IMR-90 (cell line): ENCODE measurements at regions not wholly inside any gene's neighbourhood (a gene's known extent, or its start where the extent isn't known, plus 50 kb on each side); places are given as distances from the start of the nearest gene placed in this dataset.

Source experiments
- ATAC-seq: fragments of 200-7000 bp; cut with Tn5 transposase; 2 replicates; pipeline ENCODE4 v1.9.1; 2020; ENCODE audit warnings: low read depth, mild to moderate bottlenecking, moderate library complexity
- BruUV-seq: library from RNA; stranded (reverse); fragments of 400-500 nt; replicated peaks from 2 replicates; lab custom pipeline; 2021; lab: Mats Ljungman, UMichigan
- CTCF ChIA-PET: fragments of 300-600 bp; formaldehyde crosslinking; extraction: SDS; loops from one replicate; lab custom pipeline; 2021; ENCODE audit warnings: antibody characterized with exemption; lab: Yijun Ruan, JAX
- POLR2A ChIA-PET: fragments of 300-600 bp; sonication (Branson Sonifier 250); formaldehyde crosslinking; loops from one replicate; lab custom pipeline; 2022; ENCODE audit warnings: antibody characterized with exemption; ENCODE audit not compliant: unreplicated experiment; lab: Charles Lee
- DNase-seq: peaks from one replicate; pipeline ENCODE4 v3.0.0; 2013
- H2AFZ ChIP-seq: replicated peaks from 2 replicates; pipeline ENCODE3; 2013; ENCODE audit warnings: low read length, mild to moderate bottlenecking; ENCODE audit not compliant: poor library complexity
- H2AK5ac ChIP-seq: 2 replicates; pipeline ENCODE4 v1.6.1; 2013; ENCODE audit warnings: low read depth, low read length, inconsistent platforms
- H2AK9ac ChIP-seq: replicated peaks from 2 replicates; pipeline ENCODE3; 2013; ENCODE audit warnings: mild to moderate bottlenecking, low read depth, low read length, moderate library complexity; ENCODE audit not compliant: poor library complexity
- H2BK120ac ChIP-seq: 2 replicates; pipeline ENCODE4 v1.6.1; 2013; ENCODE audit warnings: low read depth, low read length, inconsistent platforms
- H2BK15ac ChIP-seq: 3 replicates; pipeline ENCODE4 v1.6.1; 2013; ENCODE audit warnings: low read depth, low read length, inconsistent platforms
- H2BK20ac ChIP-seq: 2 replicates; pipeline ENCODE4 v1.6.1; 2013; ENCODE audit warnings: low read depth, mild to moderate bottlenecking, inconsistent platforms, low read length, moderate library complexity
- H2BK5ac ChIP-seq: 2 replicates; pipeline ENCODE4 v1.6.1; 2013; ENCODE audit warnings: mild to moderate bottlenecking, low read depth, low read length, inconsistent platforms; ENCODE audit not compliant: poor library complexity, severe bottlenecking
- H3K14ac ChIP-seq: replicated peaks from 2 replicates; pipeline ENCODE4 v1.6.1; 2013; ENCODE audit warnings: low read depth, low read length, inconsistent platforms
- H3K18ac ChIP-seq: 2 replicates; pipeline ENCODE4 v1.6.1; 2013; ENCODE audit warnings: low read depth, low read length, control low read depth
- H3K23ac ChIP-seq: 2 replicates; pipeline ENCODE4 v1.6.1; 2013; ENCODE audit warnings: low read depth, low read length, inconsistent platforms
- H3K27ac ChIP-seq: 2 replicates; pipeline ENCODE4 v1.5.1; 2013; ENCODE audit warnings: mild to moderate bottlenecking, control low read depth, low read length; ENCODE audit not compliant: insufficient read depth
- H3K27me3 ChIP-seq: 2 replicates; pipeline ENCODE4 v1.6.1; 2013; ENCODE audit warnings: low read length; ENCODE audit not compliant: control insufficient read depth, insufficient read depth
- H3K36me3 ChIP-seq: 2 replicates; pipeline ENCODE4 v1.6.1; 2013; ENCODE audit warnings: low read length, mixed read lengths; ENCODE audit not compliant: control insufficient read depth, insufficient read depth
- H3K4ac ChIP-seq: 2 replicates; pipeline ENCODE4 v1.6.1; 2013; ENCODE audit warnings: low read depth, low read length, inconsistent platforms
- H3K4me1 ChIP-seq: 2 replicates; pipeline ENCODE4 v1.6.1; 2013; ENCODE audit warnings: low read length, mixed read lengths; ENCODE audit not compliant: control insufficient read depth, insufficient read depth
- H3K4me2 ChIP-seq: 2 replicates; pipeline ENCODE4 v1.6.1; 2013; ENCODE audit warnings: low read depth, mild to moderate bottlenecking, control low read depth, low read length, moderate library complexity
- H3K4me3 ChIP-seq: 2 replicates; pipeline ENCODE4 v1.5.1; 2013; ENCODE audit warnings: low read depth, mild to moderate bottlenecking, control low read depth, low read length, moderate library complexity; ENCODE audit not compliant: insufficient read depth
- H3K56ac ChIP-seq: 2 replicates; pipeline ENCODE4 v1.6.1; 2013; ENCODE audit warnings: low read length, inconsistent platforms; ENCODE audit not compliant: insufficient read depth; ENCODE audit errors: extremely low read depth
- H3K79me1 ChIP-seq, 2 experiments: 2 replicates each; pipeline ENCODE4 v1.6.1; 2013; ENCODE audit warnings: low read length in 2 of 2, inconsistent platforms in 1 of 2, low read depth in 1 of 2
- H3K9ac ChIP-seq: 2 replicates; pipeline ENCODE4 v1.6.1; 2013; ENCODE audit warnings: low read depth, low read length, control low read depth
- H3K9me1 ChIP-seq: 2 replicates; pipeline ENCODE4 v1.6.1; 2013; ENCODE audit warnings: low read length, inconsistent platforms; ENCODE audit not compliant: insufficient read depth
- H3K9me3 ChIP-seq: 2 replicates; pipeline ENCODE4 v1.6.1; 2013; ENCODE audit warnings: low read length; ENCODE audit not compliant: control insufficient read depth, insufficient read depth
- H4K20me1 ChIP-seq: 2 replicates; pipeline ENCODE4 v1.6.1; 2013; ENCODE audit warnings: low read length, inconsistent platforms; ENCODE audit not compliant: insufficient read depth
- H4K5ac ChIP-seq: 2 replicates; pipeline ENCODE4 v1.6.1; 2013; ENCODE audit warnings: mild to moderate bottlenecking, low read depth, low read length, control low read depth
- H4K8ac ChIP-seq, 2 experiments: 2 replicates each; pipeline ENCODE4 v1.6.1; 2013; ENCODE audit warnings: low read depth in 2 of 2, low read length in 2 of 2, control low read depth in 1 of 2, inconsistent platforms in 1 of 2
- H4K91ac ChIP-seq: 2 replicates; pipeline ENCODE4 v1.6.1; 2013; ENCODE audit warnings: low read depth, low read length, inconsistent platforms; ENCODE audit not compliant: insufficient read depth
- BHLHE40 ChIP-seq: fragments of 150-350 bp; IDR thresholded peaks from 2 replicates; pipeline ENCODE4 v1.6.1; 2016; ENCODE audit warnings: mild to moderate bottlenecking, low read depth, low read length
- CEBPB ChIP-seq: IDR thresholded peaks from 2 replicates; pipeline ENCODE4 v1.6.1; 2012; ENCODE audit warnings: low read depth, low read length, improper control_type of control experiment
- CHD1 ChIP-seq: IDR thresholded peaks from 2 replicates; pipeline ENCODE4 v1.6.1; 2012; ENCODE audit warnings: low read depth, low read length, improper control_type of control experiment
- FOS ChIP-seq: fragments of 150-350 bp; IDR thresholded peaks from 2 replicates; pipeline ENCODE4 v1.6.1; 2016; ENCODE audit warnings: low read depth, low read length
- MAFK ChIP-seq: IDR thresholded peaks from 2 replicates; pipeline ENCODE4 v1.6.1; 2012; ENCODE audit warnings: low read depth, low read length, improper control_type of control experiment
- MAZ ChIP-seq: IDR thresholded peaks from 2 replicates; pipeline ENCODE4 v1.6.1; 2012; ENCODE audit warnings: low read depth, mild to moderate bottlenecking, low read length, improper control_type of control experiment, moderate library complexity, borderline replicate concordance
- MXI1 ChIP-seq: IDR thresholded peaks from 2 replicates; pipeline ENCODE4 v1.6.1; 2012; ENCODE audit warnings: low read depth, mild to moderate bottlenecking, low read length, moderate library complexity, borderline replicate concordance
- NFE2L2 ChIP-seq: fragments of 150-350 bp; IDR thresholded peaks from 2 replicates; pipeline ENCODE4 v1.6.1; 2016; ENCODE audit warnings: low read depth, mild to moderate bottlenecking, low read length
- POLR2A ChIP-seq: IDR thresholded peaks from 2 replicates; pipeline ENCODE4 v1.6.1; 2012; ENCODE audit warnings: mild to moderate bottlenecking, low read depth, low read length
- RAD21 ChIP-seq: IDR thresholded peaks from 2 replicates; pipeline ENCODE4 v1.6.1; 2012; ENCODE audit warnings: low read length, improper control_type of control experiment
- RCOR1 ChIP-seq: IDR thresholded peaks from 2 replicates; pipeline ENCODE4 v1.6.1; 2012; ENCODE audit warnings: mild to moderate bottlenecking, low read length, improper control_type of control experiment; ENCODE audit not compliant: insufficient replicate concordance
- RFX5 ChIP-seq: IDR thresholded peaks from 2 replicates; pipeline ENCODE4 v1.8.0; 2012; ENCODE audit warnings: low read depth, mild to moderate bottlenecking, low read length, moderate library complexity
- SMC3 ChIP-seq: fragments of 150-350 bp; IDR thresholded peaks from 2 replicates; pipeline ENCODE4 v1.6.1; 2016; ENCODE audit warnings: low read depth, mild to moderate bottlenecking, antibody characterized with exemption, low read length, moderate library complexity
- WGBS, 2 experiments: methylation state at CpG; one replicate each; pipeline versions ENCODE4 v1.1.5 to v1.1.7; 2013; ENCODE audit warnings: missing lambda C conversion rate in 2 of 2; ENCODE audit not compliant: insufficient read length in 1 of 2; ENCODE audit errors: extremely low coverage in 2 of 2; 5-methylcytosine and 5-hydroxymethylcytosine counted together
- dilution Hi-C: fragments of 300-500 bp; cut with HindIII; formaldehyde crosslinking; loops from one replicate; pipeline ENCODE4 v1.14.3; 2018; ENCODE audit warnings: low sequenced_read_pairs; ENCODE audit not compliant: unreplicated experiment
- in situ Hi-C: fragments of 300-500 bp; cut with MboI; formaldehyde crosslinking; loops from 3 replicates; pipeline ENCODE4 v1.14.3; 2019; ENCODE audit warnings: low sequenced_read_pairs, inconsistent platforms, mixed read lengths
- intact Hi-C: fragments of 100-400 bp; cut with micrococcal nuclease; formaldehyde crosslinking; loops from 2 replicates; pipeline ENCODE4 v1.10.0; 2022
- TF ChIP-seq, protein P1 (sequence below): fragments of 150-350 bp; IDR thresholded peaks from 2 replicates; pipeline ENCODE4 v1.6.1; 2017; ENCODE audit warnings: mild to moderate bottlenecking, antibody characterized with exemption, low read length, low read depth
- TF ChIP-seq, protein P2 (sequence below): conservative IDR thresholded peaks from 2 replicates; pipeline ENCODE4 v1.5.1; 2012; ENCODE audit warnings: mild to moderate bottlenecking, low read depth, low read length, improper control_type of control experiment
- TF ChIP-seq, protein P3 (sequence below): fragments of 150-350 bp; IDR thresholded peaks from 2 replicates; pipeline ENCODE4 v1.6.1; 2016; ENCODE audit warnings: low read depth, mild to moderate bottlenecking, low read length, moderate library complexity, borderline replicate concordance

DNA sequence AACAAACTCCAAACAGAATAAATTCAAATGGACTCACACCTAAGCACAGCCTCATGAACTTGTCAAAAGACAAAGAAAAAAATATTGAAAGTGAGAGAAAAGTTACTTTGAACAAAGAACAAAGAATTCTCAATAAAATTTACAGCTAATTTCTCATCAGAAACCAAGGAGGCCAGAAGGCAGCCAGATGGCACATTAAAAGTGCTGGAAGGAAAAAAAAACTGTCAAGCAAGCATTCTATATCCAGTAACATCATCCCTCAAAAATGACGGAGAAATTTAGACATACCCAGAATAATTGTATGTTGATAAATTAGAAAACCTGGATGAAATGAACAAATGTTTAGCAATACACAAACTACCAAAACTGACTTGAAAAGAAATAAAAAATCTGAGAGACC lies 129.8 kb upstream of the UQCRFS1 start:
- Histone ChIP-seq H3K4me3 (no peak overlapping the region), H4K8ac (no peak overlapping the region), H3K36me3 (no peaks in the 10 kb centered on the region), H3K9me3 (peaks cover 3% of the 10 kb centered on the region; the same call in 1 of the 2 replicates), H3K79me1 (no peaks in the 10 kb centered on the region), H4K91ac (no peak overlapping the region), H2BK20ac (no peak overlapping the region), H2BK5ac (no peak overlapping the region), H3K4me1 (no peaks in the 10 kb centered on the region), H3K9ac (no peak overlapping the region), H4K20me1 (no peaks in the 10 kb centered on the region), H3K4me2 (no peak overlapping the region), H3K4ac (no peak overlapping the region), H2BK120ac (no peak overlapping the region), H2BK15ac (no peak overlapping the region), H2AFZ (no peak overlapping the region), H3K9me1 (no peaks in the 10 kb centered on the region), H3K27ac (no peak overlapping the region), H3K56ac (no peak overlapping the region), H3K27me3 (no peaks in the 10 kb centered on the region), H3K14ac (no peak overlapping the region), H2AK9ac (no peak overlapping the region), H3K18ac (no peak overlapping the region), H4K5ac (no peak overlapping the region), H2AK5ac (no peak overlapping the region), H3K23ac (no peak overlapping the region)
- TF ChIP-seq FOS (no peak), BHLHE40 (no peak), POLR2A (no peak), CEBPB (no peak), MAZ (no peak), RAD21 (no peak), MAFK (no peak), CHD1 (no peak), NFE2L2 (no peak), RFX5 (no peak), MXI1 (no peak), RCOR1 (no peak), SMC3 (no peak)
- TF ChIP-seq, protein P1, sequence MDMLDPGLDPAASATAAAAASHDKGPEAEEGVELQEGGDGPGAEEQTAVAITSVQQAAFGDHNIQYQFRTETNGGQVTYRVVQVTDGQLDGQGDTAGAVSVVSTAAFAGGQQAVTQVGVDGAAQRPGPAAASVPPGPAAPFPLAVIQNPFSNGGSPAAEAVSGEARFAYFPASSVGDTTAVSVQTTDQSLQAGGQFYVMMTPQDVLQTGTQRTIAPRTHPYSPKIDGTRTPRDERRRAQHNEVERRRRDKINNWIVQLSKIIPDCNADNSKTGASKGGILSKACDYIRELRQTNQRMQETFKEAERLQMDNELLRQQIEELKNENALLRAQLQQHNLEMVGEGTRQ = no peak
- TF ChIP-seq, protein P2, sequence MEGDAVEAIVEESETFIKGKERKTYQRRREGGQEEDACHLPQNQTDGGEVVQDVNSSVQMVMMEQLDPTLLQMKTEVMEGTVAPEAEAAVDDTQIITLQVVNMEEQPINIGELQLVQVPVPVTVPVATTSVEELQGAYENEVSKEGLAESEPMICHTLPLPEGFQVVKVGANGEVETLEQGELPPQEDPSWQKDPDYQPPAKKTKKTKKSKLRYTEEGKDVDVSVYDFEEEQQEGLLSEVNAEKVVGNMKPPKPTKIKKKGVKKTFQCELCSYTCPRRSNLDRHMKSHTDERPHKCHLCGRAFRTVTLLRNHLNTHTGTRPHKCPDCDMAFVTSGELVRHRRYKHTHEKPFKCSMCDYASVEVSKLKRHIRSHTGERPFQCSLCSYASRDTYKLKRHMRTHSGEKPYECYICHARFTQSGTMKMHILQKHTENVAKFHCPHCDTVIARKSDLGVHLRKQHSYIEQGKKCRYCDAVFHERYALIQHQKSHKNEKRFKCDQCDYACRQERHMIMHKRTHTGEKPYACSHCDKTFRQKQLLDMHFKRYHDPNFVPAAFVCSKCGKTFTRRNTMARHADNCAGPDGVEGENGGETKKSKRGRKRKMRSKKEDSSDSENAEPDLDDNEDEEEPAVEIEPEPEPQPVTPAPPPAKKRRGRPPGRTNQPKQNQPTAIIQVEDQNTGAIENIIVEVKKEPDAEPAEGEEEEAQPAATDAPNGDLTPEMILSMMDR = no peak
- TF ChIP-seq, protein P3, sequence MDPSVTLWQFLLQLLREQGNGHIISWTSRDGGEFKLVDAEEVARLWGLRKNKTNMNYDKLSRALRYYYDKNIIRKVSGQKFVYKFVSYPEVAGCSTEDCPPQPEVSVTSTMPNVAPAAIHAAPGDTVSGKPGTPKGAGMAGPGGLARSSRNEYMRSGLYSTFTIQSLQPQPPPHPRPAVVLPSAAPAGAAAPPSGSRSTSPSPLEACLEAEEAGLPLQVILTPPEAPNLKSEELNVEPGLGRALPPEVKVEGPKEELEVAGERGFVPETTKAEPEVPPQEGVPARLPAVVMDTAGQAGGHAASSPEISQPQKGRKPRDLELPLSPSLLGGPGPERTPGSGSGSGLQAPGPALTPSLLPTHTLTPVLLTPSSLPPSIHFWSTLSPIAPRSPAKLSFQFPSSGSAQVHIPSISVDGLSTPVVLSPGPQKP = no peak
- DNase-seq (no peak), ATAC-seq (no peak)
- in situ Hi-C loops = no loop called here
- dilution Hi-C loops = no loop called here
- no TSS peak for BruUV-seq
- CTCF ChIA-PET = no interaction called here
- POLR2A ChIA-PET = no interaction called here
- intact Hi-C loops = no loop called here
- WGBS, 2 experiments = no CpG with 5 or more reads among the region's 1 CpG
